WERI-Rb-1 (cell line): ENCODE measurements at regions not wholly inside any gene's neighbourhood (a gene's known extent, or its start where the extent isn't known, plus 50 kb on each side); places are given as distances from the start of the nearest gene placed in this dataset.

Experiments
- DNase-seq: peaks from one replicate; pipeline ENCODE4 v3.0.0-alpha.2; 2020
- H3K27ac ChIP-seq: fragments of 250-450 bp; sonication (Bioruptor Pico); 2 replicates; pipeline ENCODE4 v1.5.1; 2020; ENCODE audit warnings: mild to moderate bottlenecking, moderate library complexity
- H3K27me3 ChIP-seq: fragments of 250-450 bp; sonication (Bioruptor Pico); 2 replicates; pipeline ENCODE4 v1.5.1; 2021; ENCODE audit warnings: mild to moderate bottlenecking, low read depth, moderate library complexity; ENCODE audit not compliant: insufficient read depth, severe bottlenecking
- H3K36me3 ChIP-seq: fragments of 250-450 bp; sonication (Bioruptor Pico); 2 replicates; pipeline ENCODE4 v1.5.1; 2020; ENCODE audit warnings: mild to moderate bottlenecking, moderate library complexity
- H3K4me3 ChIP-seq: 2 replicates; pipeline ENCODE4 v1.5.1; 2011; ENCODE audit warnings: low read depth, mild to moderate bottlenecking, control low read depth, low read length
- H3K9me3 ChIP-seq: fragments of 250-450 bp; sonication (Bioruptor Pico); 2 replicates; pipeline ENCODE4 v1.5.1; 2021; ENCODE audit warnings: mild to moderate bottlenecking, moderate library complexity; ENCODE audit not compliant: severe bottlenecking
- CTCF ChIP-seq: IDR thresholded peaks from 2 replicates; pipeline ENCODE4 v1.5.1; 2011; ENCODE audit warnings: low read depth, mild to moderate bottlenecking, control low read depth, inconsistent platforms, low read length

- TF ChIP-seq CTCF, result no peak
- Histone ChIP-seq H3K27ac (no peak overlapping the region), H3K27me3 (no peaks in the 10 kb centered on the region), H3K36me3 (no peaks in the 10 kb centered on the region), H3K4me3 (no peak overlapping the region), H3K9me3 (no peaks in the 10 kb centered on the region)
- no peak for DNase-seq
These were observed 446.4 kb downstream of the COG6 start for GRCh38 chr13:40101708-40102359.

GRCh38 chr13:40102360-40102727 is 446.9 kb downstream of the COG6 start:
- no peak for TF ChIP-seq CTCF
- Histone ChIP-seq H3K4me3 (no peak overlapping the region), H3K27me3 (no peaks in the 10 kb centered on the region), H3K36me3 (no peaks in the 10 kb centered on the region), H3K27ac (no peak overlapping the region), H3K9me3 (no peaks in the 10 kb centered on the region)
- DNase-seq, result no peak

- Histone ChIP-seq H3K27ac (no peak overlapping the region), H3K4me3 (no peak overlapping the region), H3K36me3 (no peaks in the 10 kb centered on the region), H3K9me3 (no peaks in the 10 kb centered on the region), H3K27me3 (no peaks in the 10 kb centered on the region)
- no peak for DNase-seq
- no peak for TF ChIP-seq CTCF
These were observed 447.4 kb downstream of the COG6 start for GRCh38 chr13:40102854-40103253.

GRCh38 chr13:40103864-40104263 is 448.4 kb downstream of the COG6 start:
- TF ChIP-seq CTCF, result no peak
- no peak overlapping the region for H3K4me3 ChIP-seq

GRCh38 chr13:40105231-40105630 is 449.8 kb downstream of the COG6 start:
- no peak for TF ChIP-seq CTCF
- no peak for DNase-seq
- no peak overlapping the region for H3K4me3 ChIP-seq

More at GRCh38 chr13:40103864-40104263, 448.4 kb downstream of the COG6 start:
- H3K36me3 ChIP-seq, result no peaks in the 10 kb centered on the region
- no peak for DNase-seq
- no peaks in the 10 kb centered on the region for H3K9me3 ChIP-seq
- no peaks in the 10 kb centered on the region for H3K27me3 ChIP-seq
- no peak overlapping the region for H3K27ac ChIP-seq

GRCh38 chr13:40109351-40109844 is 453.9 kb downstream of the COG6 start:
- Histone ChIP-seq H3K27ac (no peak overlapping the region), H3K4me3 (no peak overlapping the region), H3K27me3 (no peaks in the 10 kb centered on the region), H3K9me3 (no peaks in the 10 kb centered on the region), H3K36me3 (no peaks in the 10 kb centered on the region)
- no peak for DNase-seq
- no peak for TF ChIP-seq CTCF

More at GRCh38 chr13:40105231-40105630, 449.8 kb downstream of the COG6 start:
- Histone ChIP-seq H3K27ac (no peak overlapping the region), H3K9me3 (no peaks in the 10 kb centered on the region), H3K36me3 (no peaks in the 10 kb centered on the region), H3K27me3 (no peaks in the 10 kb centered on the region)
